Hepatocyte (in vitro differentiated cells): ENCODE measurements at regions not wholly inside any gene's neighbourhood (a gene's known extent, or its start where the extent isn't known, plus 50 kb on each side); places are given as distances from the start of the nearest gene placed in this dataset.

ENCODE experiments used
- DNase-seq: peaks from one replicate; pipeline ENCODE4 v3.0.0-alpha.2; 2016; ENCODE audit warnings: low spot score
- H2AFZ ChIP-seq: fragments of 200-600 bp; sonication (generic); 2 replicates; pipeline ENCODE4 v1.6.0; 2016; ENCODE audit warnings: antibody characterized with exemption, mild to moderate bottlenecking
- H3K27ac ChIP-seq: fragments of 200-600 bp; sonication (generic); 2 replicates; pipeline ENCODE4 v1.5.1; 2016; ENCODE audit warnings: mild to moderate bottlenecking
- H3K27me3 ChIP-seq: fragments of 200-600 bp; sonication (generic); 2 replicates; pipeline ENCODE4 v1.6.1; 2016
- H3K36me3 ChIP-seq: fragments of 200-600 bp; sonication (generic); replicated peaks from 2 replicates; pipeline ENCODE4 v1.5.1; 2016; ENCODE audit warnings: low read depth; ENCODE audit not compliant: insufficient read depth
- H3K4me1 ChIP-seq: fragments of 200-600 bp; sonication (generic); 2 replicates; pipeline ENCODE4 v1.5.1; 2016; ENCODE audit warnings: mild to moderate bottlenecking, moderate library complexity; ENCODE audit not compliant: insufficient read depth
- H3K4me2 ChIP-seq: fragments of 200-600 bp; sonication (generic); 2 replicates; pipeline ENCODE4 v1.6.0; 2016
- H3K4me3 ChIP-seq: fragments of 200-600 bp; sonication (generic); 2 replicates; pipeline ENCODE4 v1.5.1; 2016; ENCODE audit warnings: mild to moderate bottlenecking
- H3K79me2 ChIP-seq: fragments of 200-600 bp; sonication (generic); 2 replicates; pipeline ENCODE4 v1.6.0; 2017; ENCODE audit warnings: mild to moderate bottlenecking
- H3K9me2 ChIP-seq: fragments of 200-600 bp; sonication (generic); replicated peaks from 2 replicates; pipeline ENCODE4 v1.6.0; 2017; ENCODE audit warnings: mild to moderate bottlenecking; ENCODE audit not compliant: insufficient read depth
- H3K9me3 ChIP-seq: fragments of 200-600 bp; sonication (generic); 2 replicates; pipeline ENCODE4 v1.5.1; 2016; ENCODE audit warnings: low read depth, mild to moderate bottlenecking
- H4K20me1 ChIP-seq: fragments of 200-600 bp; sonication (generic); 2 replicates; pipeline ENCODE4 v1.6.0; 2016; ENCODE audit warnings: mild to moderate bottlenecking; ENCODE audit not compliant: insufficient read depth, poor library complexity, severe bottlenecking
- EZH2 ChIP-seq: fragments of 200-600 bp; sonication (generic); IDR thresholded peaks from 2 replicates; pipeline ENCODE4 v1.6.1; 2016; ENCODE audit warnings: antibody characterized with exemption, mild to moderate bottlenecking, borderline replicate concordance
- EZH2phosphoT487 ChIP-seq: fragments of 200-600 bp; sonication (generic); IDR thresholded peaks from one replicate; pipeline ENCODE4 v1.6.1; 2018; ENCODE audit warnings: antibody characterized with exemption, mild to moderate bottlenecking, low read depth, moderate library complexity; ENCODE audit not compliant: unreplicated experiment, severe bottlenecking
- WGBS: methylation state at CpG from one replicate; pipeline ENCODE4 v1.1.6; 2016; ENCODE audit warnings: low lambda C conversion rate; ENCODE audit errors: missing lambda C conversion rate; 5-methylcytosine and 5-hydroxymethylcytosine counted together
- TF ChIP-seq, protein P1 (sequence below): fragments of 200-600 bp; sonication (generic); IDR thresholded peaks from 2 replicates; pipeline ENCODE4 v1.5.1; 2016; ENCODE audit warnings: antibody characterized with exemption, mild to moderate bottlenecking; ENCODE audit not compliant: poor library complexity

DNA sequence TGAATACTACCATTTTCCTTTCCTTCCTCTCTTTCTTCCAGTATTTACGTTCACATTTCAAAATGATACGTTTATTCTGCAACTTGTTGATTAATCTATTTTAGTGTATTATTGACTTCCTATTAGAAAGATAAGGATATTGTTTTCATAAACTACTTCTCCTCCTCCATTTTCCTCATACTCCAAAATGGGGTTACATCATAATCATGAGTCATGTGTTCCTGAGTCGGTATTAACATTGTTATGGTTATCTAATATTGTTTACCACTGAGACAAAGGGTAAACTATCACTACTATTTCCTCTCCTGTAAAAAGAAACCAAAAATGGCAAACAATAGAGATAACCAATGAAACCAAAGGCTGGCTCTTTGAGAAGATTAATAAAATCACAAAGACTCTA is 126.5 kb upstream of the CDYL start:
- H4K20me1 ChIP-seq = no peaks in the 10 kb centered on the region
- no peak overlapping the region for H2AFZ ChIP-seq
- no peak for DNase-seq
- no peak overlapping the region for H3K4me2 ChIP-seq
- TF ChIP-seq EZH2phosphoT487 (no peak), EZH2 (no peak)
- TF ChIP-seq, protein P1, sequence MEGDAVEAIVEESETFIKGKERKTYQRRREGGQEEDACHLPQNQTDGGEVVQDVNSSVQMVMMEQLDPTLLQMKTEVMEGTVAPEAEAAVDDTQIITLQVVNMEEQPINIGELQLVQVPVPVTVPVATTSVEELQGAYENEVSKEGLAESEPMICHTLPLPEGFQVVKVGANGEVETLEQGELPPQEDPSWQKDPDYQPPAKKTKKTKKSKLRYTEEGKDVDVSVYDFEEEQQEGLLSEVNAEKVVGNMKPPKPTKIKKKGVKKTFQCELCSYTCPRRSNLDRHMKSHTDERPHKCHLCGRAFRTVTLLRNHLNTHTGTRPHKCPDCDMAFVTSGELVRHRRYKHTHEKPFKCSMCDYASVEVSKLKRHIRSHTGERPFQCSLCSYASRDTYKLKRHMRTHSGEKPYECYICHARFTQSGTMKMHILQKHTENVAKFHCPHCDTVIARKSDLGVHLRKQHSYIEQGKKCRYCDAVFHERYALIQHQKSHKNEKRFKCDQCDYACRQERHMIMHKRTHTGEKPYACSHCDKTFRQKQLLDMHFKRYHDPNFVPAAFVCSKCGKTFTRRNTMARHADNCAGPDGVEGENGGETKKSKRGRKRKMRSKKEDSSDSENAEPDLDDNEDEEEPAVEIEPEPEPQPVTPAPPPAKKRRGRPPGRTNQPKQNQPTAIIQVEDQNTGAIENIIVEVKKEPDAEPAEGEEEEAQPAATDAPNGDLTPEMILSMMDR = no peak
- H3K36me3 ChIP-seq = no peaks in the 10 kb centered on the region
- H3K27me3 ChIP-seq = no peaks in the 10 kb centered on the region
- WGBS = 77% methylated on average over 3 of the region's 3 CpGs
- no peak overlapping the region for H3K27ac ChIP-seq
- H3K9me2 ChIP-seq = no peaks in the 10 kb centered on the region
- H3K4me3 ChIP-seq = no peak overlapping the region
- peaks cover 9% of the 10 kb centered on the region for H3K4me1 ChIP-seq
- H3K9me3 ChIP-seq = peaks cover 6% of the 10 kb centered on the region
- H3K79me2 ChIP-seq = no peaks in the 10 kb centered on the region

DNA sequence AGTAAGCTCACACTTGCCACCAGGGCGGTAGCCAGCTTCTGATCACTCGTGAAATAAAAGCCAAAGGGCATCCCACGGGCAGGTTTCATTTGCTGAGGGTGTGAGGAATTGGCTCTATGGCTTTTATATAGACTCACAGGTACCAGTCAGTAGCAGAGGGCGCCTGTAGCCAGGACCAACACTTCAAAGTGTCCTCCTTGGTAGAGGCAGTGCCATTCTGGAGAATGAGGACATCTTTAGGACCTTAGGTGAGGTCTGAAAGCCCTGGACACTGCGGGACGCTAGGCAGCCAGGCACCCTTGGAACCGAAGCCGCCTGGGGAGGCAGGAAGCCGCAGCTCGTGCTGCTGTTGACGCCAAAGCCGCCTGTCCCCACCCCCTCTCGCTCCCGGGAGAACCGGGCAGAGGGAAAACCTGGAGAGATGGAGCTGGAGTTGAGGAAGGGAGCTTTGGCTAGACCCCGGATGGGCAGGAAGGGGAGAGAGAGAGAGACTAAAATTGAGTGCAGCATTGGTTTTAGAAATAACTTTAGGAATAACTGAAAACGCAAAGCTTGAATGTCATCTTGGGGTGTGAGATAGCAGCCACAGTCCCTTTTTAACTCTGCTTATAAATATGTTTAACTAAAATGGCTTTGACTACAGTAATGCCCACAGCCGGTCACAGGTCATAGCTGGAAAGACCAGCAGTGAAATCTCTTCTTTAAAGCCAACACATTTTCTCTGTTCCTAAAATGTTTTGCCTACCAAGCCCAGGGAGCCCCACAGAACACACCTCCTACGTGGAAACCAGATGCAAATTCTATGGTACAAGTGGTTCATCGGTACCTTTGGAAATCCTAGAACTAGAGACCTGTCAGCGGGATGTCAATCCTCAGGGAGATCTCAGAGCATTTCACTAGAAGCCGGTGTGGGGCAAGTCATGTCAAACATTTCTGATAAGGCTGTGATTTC is 128.5 kb upstream of the CDYL start:
- Histone ChIP-seq H4K20me1 (no peaks in the 10 kb centered on the region), H3K9me2 (no peaks in the 10 kb centered on the region), H3K79me2 (no peaks in the 10 kb centered on the region), H2AFZ (peak overlapping the region; percentile 71), H3K27me3 (no peaks in the 10 kb centered on the region), H3K27ac (peak overlapping the region; percentile 51), H3K9me3 (peaks cover 6% of the 10 kb centered on the region), H3K4me2 (peak overlapping the region; percentile 81), H3K36me3 (no peaks in the 10 kb centered on the region), H3K4me1 (peaks cover 12% of the 10 kb centered on the region), H3K4me3 (peak overlapping the region; percentile 4)
- DNase-seq = peak; percentile 86
- 19% methylated on average over 22 of the region's 22 CpGs for WGBS
- TF ChIP-seq EZH2 (no peak), EZH2phosphoT487 (no peak)
- TF ChIP-seq, protein P1 = no peak

DNA sequence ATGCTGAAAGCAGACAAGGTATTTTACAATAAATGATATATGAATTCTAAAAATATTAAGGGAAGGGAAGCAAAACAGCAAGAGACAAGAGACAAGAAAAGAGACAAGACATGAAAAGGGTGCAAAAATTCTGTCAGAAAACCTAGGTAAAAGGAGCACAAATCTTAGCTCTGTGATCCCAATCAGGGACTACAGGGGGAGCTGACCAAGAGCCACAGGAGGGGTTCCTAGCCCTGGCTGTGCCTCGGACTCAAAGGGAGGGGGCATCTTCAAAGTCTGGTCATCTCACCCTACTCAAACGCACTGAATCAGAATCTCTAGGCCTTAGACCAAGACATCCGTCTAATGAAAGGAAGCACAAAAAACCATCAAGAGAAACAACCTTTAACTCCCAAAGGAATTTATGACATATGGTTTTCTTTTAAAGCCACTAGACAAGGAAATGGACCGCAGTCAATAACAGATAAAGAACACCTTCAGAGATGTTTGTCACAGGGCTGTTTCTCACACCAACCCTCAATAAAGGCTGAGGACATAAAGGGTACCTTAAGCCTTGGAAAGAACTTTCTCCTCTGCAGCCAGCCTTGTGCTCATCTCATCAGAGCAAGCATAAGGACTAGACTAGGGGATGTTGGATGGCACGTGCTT is 130.4 kb upstream of the CDYL start:
- TF ChIP-seq, protein P1 = no peak
- TF ChIP-seq EZH2phosphoT487 = no peak
- TF ChIP-seq EZH2 = no peak
- Histone ChIP-seq H3K4me3 (no peak overlapping the region), H3K79me2 (no peaks in the 10 kb centered on the region), H3K4me1 (peaks cover 12% of the 10 kb centered on the region), H2AFZ (no peak overlapping the region), H3K9me3 (no peaks in the 10 kb centered on the region), H3K36me3 (no peaks in the 10 kb centered on the region), H4K20me1 (no peaks in the 10 kb centered on the region), H3K4me2 (no peak overlapping the region), H3K9me2 (no peaks in the 10 kb centered on the region), H3K27me3 (no peaks in the 10 kb centered on the region), H3K27ac (peak overlapping the region; percentile 64)
- WGBS = 54% methylated on average over 5 of the region's 5 CpGs
- peak; percentile 44 for DNase-seq
